SK-N-MC (cell line): ENCODE measurements at regions not wholly inside any gene's neighbourhood (a gene's known extent, or its start where the extent isn't known, plus 50 kb on each side); places are given as distances from the start of the nearest gene placed in this dataset.

Source experiments
- EZH2 ChIP-seq: fragments of 200-600 bp; sonication (generic); IDR thresholded peaks from one replicate; pipeline ENCODE4 v1.6.1; 2017; ENCODE audit warnings: antibody characterized with exemption
- POLR2AphosphoS5 ChIP-seq: IDR thresholded peaks from 2 replicates; pipeline ENCODE4 v1.6.1; 2012; ENCODE audit warnings: mild to moderate bottlenecking, low read depth, low read length, borderline replicate concordance

DNA sequence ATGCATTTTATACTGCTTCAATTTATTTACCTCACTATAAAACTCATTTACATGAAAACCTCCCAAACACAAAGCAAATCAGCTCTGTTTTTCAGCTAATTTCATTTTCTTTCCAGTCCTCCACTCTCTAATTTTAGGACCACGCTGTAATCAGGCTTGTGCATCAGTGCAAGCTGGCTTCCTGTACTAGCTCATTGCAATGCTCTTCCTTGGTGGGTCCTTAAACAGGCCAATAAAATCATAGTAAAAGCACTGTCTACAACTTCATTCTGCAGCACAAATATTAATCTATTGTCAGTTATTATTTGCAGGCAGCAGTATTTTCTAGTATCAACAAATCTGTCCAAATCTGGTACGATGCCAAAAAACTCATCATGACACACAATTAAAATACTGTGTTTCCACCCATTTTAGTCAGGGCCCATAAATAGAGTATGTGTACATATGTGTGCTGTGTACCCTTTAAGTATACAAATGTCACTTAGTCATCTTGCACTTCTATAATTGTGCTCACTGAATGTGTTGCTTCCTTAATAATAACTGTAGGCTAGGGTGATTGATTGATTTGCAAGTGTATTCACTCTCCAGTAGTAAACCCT is 178.2 kb upstream of the HCCS start:
- TF ChIP-seq EZH2 (no peak), POLR2AphosphoS5 (no peak)
